Motor neuron (in vitro differentiated cells): ENCODE measurements at regions not wholly inside any gene's neighbourhood (a gene's known extent, or its start where the extent isn't known, plus 50 kb on each side); places are given as distances from the start of the nearest gene placed in this dataset.
"Not testable (repeated sequence)": the region's sequence is repeated elsewhere in the genome, so short reads cannot be mapped to it uniquely, and the experiment has no call there.

ENCODE experiments used
- ATAC-seq, 8 experiments: fragments of 200-7000 bp; cut with Tn5 transposase; replicated peaks in 6 of 8; 2 replicates each; pipeline ENCODE4 v1.8.0; 2021; ENCODE audit warnings: mild to moderate bottlenecking in 8 of 8, moderate library complexity in 8 of 8
- H3K27ac ChIP-seq, 2 donors: fragments of 250-450 bp; sonication (Bioruptor Pico); 2 replicates each; pipeline ENCODE4 v1.9.0; 2021; ENCODE audit warnings: antibody characterized with exemption in 2 of 2, mild to moderate bottlenecking in 2 of 2, moderate library complexity in 1 of 2
- H3K4me1 ChIP-seq, 2 donors: fragments of 250-450 bp; sonication (Bioruptor Pico); replicated peaks in 1 of 2; 2 replicates each; pipeline ENCODE4 v1.6.1; 2021; ENCODE audit warnings: antibody characterized with exemption in 2 of 2, mild to moderate bottlenecking in 2 of 2, moderate library complexity in 1 of 2
- H3K4me3 ChIP-seq, 5 donors: fragments of 250-450 bp; sonication (Bioruptor Pico); 2 replicates each; pipeline ENCODE4 v1.9.0; 2021; ENCODE audit warnings: antibody characterized with exemption in 5 of 5, mild to moderate bottlenecking in 5 of 5, moderate library complexity in 4 of 5
- WGBS, 10 experiments: fragments of 450-650 bp; shearing (Covaris generic); methylation state at CpG; one replicate each; pipeline ENCODE4 v1.0.0; 2022; 5-methylcytosine and 5-hydroxymethylcytosine counted together
- in situ Hi-C, 9 experiments: fragments of 400-800 bp; cut with MboI; loops; one replicate each; pipeline ENCODE4 v1.15.0; 2021; ENCODE audit warnings: low sequenced_read_pairs in 9 of 9, low pct_unique_long_range_greater_than_20kb in 2 of 9; ENCODE audit not compliant: unreplicated experiment in 9 of 9

DNA sequence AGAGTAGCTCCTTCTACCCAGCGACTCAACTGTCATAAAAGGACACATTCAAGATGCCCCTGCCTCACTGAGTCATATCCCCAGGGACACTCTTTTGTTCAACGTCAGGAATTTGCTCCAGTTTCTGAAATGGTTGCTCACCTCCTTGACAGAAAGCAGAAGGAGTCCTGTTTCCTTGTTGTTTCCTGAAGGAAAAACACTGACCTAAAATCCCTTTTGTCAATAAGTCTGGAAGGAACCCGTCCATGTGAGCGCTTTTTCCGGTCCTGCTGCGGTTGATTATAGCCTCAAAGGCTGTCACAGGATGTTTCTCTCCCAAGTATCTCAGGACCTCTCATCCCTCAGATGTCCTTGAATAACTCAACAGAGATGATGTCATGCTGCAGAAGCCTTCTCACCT, 113.6 kb upstream of the PLEKHG1 start:
- no peak for ATAC-seq
- Histone ChIP-seq H3K4me3 (no peak overlapping the region), H3K27ac (no peak overlapping the region), H3K4me1 (no peaks in the 10 kb centered on the region)
- in situ Hi-C loops, result no loop called here
- WGBS, 10 experiments, result 13 to 100% (median 85%) methylated on average over 1 to 6 of the region's 6 CpGs; no CpG with 5 or more reads in 3 of the 10 experiments

DNA sequence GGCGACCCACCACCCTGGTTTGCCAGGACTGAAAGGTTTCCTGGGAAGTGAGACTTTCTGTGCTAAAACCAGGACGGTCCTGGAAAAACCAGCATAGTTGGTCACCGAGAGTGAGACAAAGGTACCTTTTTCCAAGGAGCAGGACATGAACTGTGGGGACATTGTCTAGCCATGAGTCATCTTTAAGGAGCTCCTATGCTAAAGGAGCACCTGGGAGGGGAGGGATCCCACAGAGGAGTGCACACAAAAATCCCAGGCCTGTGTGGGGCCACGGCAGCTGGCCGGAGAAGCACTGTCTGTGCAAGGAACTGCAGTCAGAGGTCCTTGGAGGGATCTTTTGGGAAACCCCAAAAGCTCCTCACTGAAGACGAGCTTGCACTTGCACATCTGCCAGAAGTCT, 109.1 kb upstream of the PLEKHG1 start:
- no peak for ATAC-seq
- in situ Hi-C loops, result no loop called here
- Histone ChIP-seq H3K4me1 (no peaks in the 10 kb centered on the region), H3K27ac (no peak overlapping the region), H3K4me3 (no peak overlapping the region)
- 82 to 100% (median 96%) methylated on average over 1 to 5 of the region's 6 CpGs; no CpG with 5 or more reads in 5 of the 10 experiments for WGBS, 10 experiments

DNA sequence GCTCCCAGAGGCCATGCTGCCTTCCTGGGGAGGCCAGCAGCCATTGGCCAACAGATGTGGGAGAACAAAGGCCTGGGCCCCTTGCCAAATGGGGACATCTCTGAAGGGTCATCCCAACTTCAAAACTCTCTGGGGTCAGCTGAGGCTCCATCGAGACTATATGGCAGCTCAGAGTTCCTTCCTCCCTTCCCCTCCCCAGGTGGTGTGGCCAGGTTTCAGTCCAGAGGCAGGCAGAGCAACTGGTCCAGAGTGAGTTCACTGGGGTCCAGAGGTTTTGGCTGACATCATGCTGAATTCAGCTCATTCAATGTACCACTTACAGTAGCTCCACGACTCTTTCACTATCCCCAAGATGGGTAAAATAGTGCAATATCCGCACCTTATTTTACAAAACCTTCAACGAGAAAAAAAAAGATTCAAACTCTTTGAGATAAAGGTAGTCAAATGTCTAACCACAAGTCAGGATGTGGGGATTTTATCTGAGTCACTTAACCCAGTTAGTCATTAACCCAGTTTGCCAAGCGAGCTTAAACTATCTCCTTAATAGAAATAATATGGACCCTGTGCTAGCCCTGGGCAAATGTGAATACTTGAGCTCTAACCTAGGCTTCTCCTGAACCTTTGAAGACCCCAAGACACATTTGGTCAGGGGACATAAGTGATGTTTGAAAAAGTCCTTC, 108.4 kb upstream of the PLEKHG1 start:
- 38 to 84% (median 67%) methylated on average over 1 to 5 of the region's 5 CpGs; no CpG with 5 or more reads in 3 of the 10 experiments for WGBS, 10 experiments
- no peak overlapping the region for H3K27ac ChIP-seq
- no peak overlapping the region for H3K4me3 ChIP-seq
- ATAC-seq, result no peak
- no peaks in the 10 kb centered on the region for H3K4me1 ChIP-seq
- in situ Hi-C loops, result no loop called here

DNA sequence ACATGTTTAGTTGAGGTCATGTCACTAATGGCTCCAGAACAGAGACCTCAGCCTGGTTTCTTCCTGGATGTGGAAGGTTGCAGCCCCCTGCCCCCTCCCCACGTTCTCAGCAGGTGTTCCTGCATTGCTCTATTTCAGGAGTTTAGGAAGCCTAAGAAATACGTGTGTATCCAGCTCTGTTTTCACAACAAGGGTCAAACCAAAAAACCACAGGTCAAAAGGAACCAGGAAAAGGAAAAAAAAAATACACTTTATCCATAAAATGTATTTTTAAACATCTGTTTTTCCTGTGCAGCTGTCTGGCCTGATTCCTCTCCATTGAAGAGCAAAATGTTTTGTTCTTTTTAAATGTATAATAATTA, 107.9 kb upstream of the PLEKHG1 start:
- ATAC-seq, result no peak
- in situ Hi-C loops, result no loop called here

DNA sequence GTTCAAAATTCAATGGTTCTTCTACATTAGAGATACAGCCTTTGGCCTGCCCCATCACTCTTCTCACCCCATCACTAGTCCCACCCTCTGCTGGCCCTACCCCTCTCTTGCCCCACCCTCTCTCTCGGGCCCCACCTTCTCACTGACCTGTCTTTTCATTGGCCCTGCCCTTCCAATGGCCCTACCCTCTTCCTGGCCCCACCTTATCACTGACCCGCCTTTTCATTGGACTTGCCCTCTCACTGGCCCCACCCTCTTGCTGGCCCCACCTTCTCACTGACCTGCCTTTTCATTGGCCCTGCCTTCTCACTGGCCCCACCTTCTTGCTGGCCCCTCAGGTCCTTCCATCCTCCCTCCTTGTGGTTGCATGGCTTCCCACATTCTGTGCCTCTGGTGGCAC, 107.2 kb upstream of the PLEKHG1 start:
- in situ Hi-C loops, result no loop called here
- H3K4me1 ChIP-seq, result no peaks in the 10 kb centered on the region
- peak in 2 of 8 experiments; percentile 34 to 36 for ATAC-seq
- H3K27ac ChIP-seq, result no peak overlapping the region
- H3K4me3 ChIP-seq, result no peak overlapping the region
- no CpG with 5 or more reads among the region's 2 CpGs for WGBS, 10 experiments

More for the DNA sequence above, 107.9 kb upstream of the PLEKHG1 start:
- no peak overlapping the region for H3K4me3 ChIP-seq
- no peaks in the 10 kb centered on the region for H3K4me1 ChIP-seq
- 0 to 100% (median 38%) methylated on average over 1 to 2 of the region's 2 CpGs; no CpG with 5 or more reads in 2 of the 10 experiments for WGBS, 10 experiments
- no peak overlapping the region for H3K27ac ChIP-seq

DNA sequence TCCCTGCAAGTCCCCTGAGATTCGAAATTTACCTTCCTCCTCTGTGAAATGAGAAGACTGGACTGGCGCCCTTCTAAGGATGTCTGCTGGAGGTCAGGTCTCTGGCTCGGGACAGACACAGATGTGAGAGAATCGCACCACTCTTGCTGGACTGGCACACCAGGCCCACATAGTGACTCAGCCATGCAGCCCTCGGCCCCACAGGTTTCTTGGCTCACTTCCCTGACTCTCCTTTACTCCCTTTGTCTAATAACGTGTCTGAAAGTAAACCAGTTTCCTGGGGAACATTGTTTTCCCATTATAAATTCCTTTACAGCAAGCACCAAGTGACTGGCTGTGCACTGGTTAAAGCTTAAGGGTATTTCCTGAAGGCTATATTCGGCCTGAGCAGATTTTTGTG, 106.7 kb upstream of the PLEKHG1 start:
- peak in 2 of 8 experiments; percentile 45 to 91 for ATAC-seq
- WGBS, 10 experiments, result 68 to 100% (median 78%) methylated on average over 2 to 7 of the region's 7 CpGs; no CpG with 5 or more reads in 5 of the 10 experiments
- no peak overlapping the region for H3K27ac ChIP-seq
- H3K4me3 ChIP-seq, result no peak overlapping the region
- H3K4me1 ChIP-seq, result no peaks in the 10 kb centered on the region
- in situ Hi-C loops, result no loop called here

DNA sequence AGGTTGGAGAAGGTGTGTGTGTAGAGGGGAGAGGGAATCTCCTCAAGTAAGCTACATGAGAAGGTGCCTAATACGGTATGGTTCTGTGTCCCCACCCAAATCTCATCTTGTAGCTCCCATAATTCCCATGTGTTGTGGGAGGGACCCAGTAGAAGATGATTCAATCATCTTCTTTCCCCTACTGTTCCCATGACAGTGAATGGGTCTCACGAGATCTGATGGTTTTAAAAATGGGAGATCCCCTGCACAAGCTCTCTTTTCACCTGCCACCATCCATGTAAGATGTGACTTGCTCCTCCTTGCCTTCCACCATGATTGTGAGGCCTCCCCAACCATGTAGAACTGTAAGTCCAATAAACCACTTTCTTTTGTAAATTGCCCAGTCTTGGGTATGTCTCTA, 106.1 kb upstream of the PLEKHG1 start:
- H3K27ac ChIP-seq, H3K4me3 ChIP-seq, in situ Hi-C loops, H3K4me1 ChIP-seq, ATAC-seq: not testable (repeated sequence)
- 75 to 100% (median 100%) methylated on average over 1 to 2 of the region's 2 CpGs; no CpG with 5 or more reads in 7 of the 10 experiments for WGBS, 10 experiments

DNA sequence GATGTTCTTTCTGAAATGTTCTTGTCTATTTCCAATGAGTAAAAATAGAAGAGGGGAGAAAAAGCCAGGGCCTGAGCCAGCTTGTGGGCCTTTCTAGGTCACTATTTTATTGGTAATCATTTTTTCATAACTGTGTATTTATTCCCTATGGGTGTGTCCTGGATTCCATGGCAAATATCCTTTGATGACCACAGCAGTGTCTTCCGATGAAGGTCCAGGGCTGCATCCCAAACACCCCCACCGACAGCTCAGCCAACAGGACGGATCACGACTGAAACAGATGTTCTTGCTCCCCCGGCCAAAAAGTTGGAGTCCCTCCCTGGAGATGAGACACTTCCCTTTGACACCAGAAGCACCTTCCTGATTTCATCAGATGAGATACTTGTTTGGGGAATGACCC, 105.4 kb upstream of the PLEKHG1 start:
- in situ Hi-C loops, result no loop called here
- 14 to 100% (median 80%) methylated on average over 1 to 5 of the region's 5 CpGs; no CpG with 5 or more reads in 5 of the 10 experiments for WGBS, 10 experiments
- Histone ChIP-seq H3K4me3 (no peak overlapping the region), H3K27ac (no peak overlapping the region), H3K4me1 (no peaks in the 10 kb centered on the region)
- no peak for ATAC-seq

DNA sequence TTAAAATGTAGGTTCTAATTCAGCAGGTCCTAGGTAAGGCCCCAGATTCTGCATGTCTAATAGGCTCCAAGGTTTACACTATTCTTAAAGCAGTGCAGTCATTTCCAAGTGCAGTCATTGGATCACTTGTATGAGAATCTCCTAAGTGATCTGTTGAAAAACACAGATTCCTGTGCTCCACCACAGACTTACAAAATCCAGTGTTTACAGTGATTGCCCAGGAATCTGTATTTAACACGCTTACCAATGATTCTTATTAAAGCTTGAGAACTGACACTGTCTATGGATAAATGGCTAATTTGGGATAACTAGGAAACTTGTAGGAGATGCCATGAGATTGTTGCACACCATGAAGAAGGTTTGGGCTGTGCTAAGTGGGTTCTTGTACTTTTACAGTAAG, 104.6 kb upstream of the PLEKHG1 start:
- 67 to 100% (median 86%) methylated on average over 1 of the region's 1 CpG; no CpG with 5 or more reads in 5 of the 10 experiments for WGBS, 10 experiments
- no peak overlapping the region for H3K27ac ChIP-seq
- no peaks in the 10 kb centered on the region for H3K4me1 ChIP-seq
- no peak overlapping the region for H3K4me3 ChIP-seq
- ATAC-seq, result no peak
- in situ Hi-C loops, result no loop called here

DNA sequence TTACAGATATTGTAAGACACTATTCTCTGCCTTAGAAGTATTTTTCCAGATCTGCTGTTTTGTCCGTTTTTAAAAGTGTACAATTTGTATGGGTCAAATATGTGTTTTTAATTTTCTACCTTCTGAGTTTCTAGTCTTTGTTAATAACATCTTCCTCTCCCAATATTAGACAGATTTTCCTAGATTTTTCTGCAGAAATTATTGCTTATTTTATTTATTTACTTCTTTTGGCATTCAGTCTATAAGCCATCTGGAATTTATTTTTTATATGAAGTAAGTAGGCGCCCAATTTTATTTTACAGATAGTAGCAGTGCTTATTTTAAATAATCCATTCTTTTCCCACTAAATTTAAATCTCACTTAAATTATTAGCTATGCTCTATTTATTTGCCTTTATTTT, 103.1 kb upstream of the PLEKHG1 start:
- Histone ChIP-seq H3K4me1 (no peaks in the 10 kb centered on the region), H3K27ac (no peak overlapping the region), H3K4me3 (no peak overlapping the region)
- 29 to 100% (median 97%) methylated on average over 2 of the region's 2 CpGs for WGBS, 10 experiments
- ATAC-seq, result no peak
- in situ Hi-C loops, result no loop called here

DNA sequence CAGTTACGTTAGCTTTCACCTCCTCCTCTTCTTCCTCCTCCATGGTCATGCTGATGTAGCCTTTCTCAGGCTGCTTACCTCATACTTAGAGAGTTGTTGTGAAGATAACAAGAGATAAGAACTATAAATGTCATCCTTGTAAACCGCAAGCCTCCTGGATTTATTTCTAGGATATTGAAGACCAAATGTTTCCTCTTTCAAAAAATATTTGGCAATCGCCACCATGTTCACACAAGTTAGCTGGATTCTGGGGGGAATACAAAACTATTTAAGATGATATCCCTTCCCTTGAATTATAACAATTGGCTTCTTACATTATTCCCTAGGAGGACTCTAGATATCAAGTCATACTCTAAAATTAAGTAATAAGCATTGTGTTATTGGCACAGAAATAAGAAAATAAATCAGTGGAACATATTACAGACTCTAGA, 99.8 kb upstream of the PLEKHG1 start:
- in situ Hi-C loops, result no loop called here
- no peak overlapping the region for H3K4me3 ChIP-seq
- 54 to 100% (median 86%) methylated on average over 1 to 3 of the region's 3 CpGs; no CpG with 5 or more reads in 2 of the 10 experiments for WGBS, 10 experiments
- H3K4me1 ChIP-seq, result no peaks in the 10 kb centered on the region
- no peak overlapping the region for H3K27ac ChIP-seq
- no peak for ATAC-seq

DNA sequence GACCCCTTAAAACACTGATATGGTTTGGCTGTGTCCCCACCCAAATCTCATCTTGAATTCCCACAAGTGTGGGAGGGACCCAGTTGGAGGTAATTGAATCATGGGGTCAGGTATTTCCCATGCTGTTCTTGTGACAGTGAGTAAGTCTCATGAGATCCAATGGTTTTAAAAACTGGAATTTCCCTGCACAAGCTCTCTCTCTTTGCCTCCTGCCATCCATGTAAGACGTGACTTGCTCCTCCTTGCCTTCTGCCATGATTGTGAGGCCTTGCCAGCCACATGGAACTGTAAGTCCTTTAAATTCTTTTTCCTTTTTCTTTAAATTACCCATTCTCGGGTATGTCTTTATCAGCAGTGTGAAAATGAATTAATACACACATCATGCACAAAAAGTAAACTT, 99.1 kb upstream of the PLEKHG1 start:
- H3K27ac ChIP-seq, H3K4me3 ChIP-seq, ATAC-seq, H3K4me1 ChIP-seq, in situ Hi-C loops: not testable (repeated sequence)
- 23 to 100% (median 70%) methylated on average over 2 of the region's 2 CpGs; no CpG with 5 or more reads in 3 of the 10 experiments for WGBS, 10 experiments

DNA sequence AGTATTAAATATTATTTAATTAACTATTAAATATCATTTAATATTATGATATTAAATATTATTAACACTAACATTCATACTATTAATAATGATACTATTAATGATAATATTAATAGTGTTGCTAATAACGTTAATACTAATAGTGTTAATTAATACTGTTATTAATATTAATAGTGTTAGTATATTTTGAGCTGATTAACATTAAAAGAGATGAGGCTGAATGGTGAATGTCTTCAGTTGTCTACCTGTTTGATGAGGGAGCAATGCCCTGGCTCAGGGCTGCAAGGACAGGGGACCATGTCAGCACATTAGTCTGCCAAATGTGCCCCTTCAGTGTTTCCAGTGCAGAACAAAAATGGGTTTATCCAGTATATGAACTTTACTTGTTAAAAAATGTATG, 96.6 kb upstream of the PLEKHG1 start:
- Histone ChIP-seq H3K27ac (no peak overlapping the region), H3K4me3 (no peak overlapping the region), H3K4me1 (no peaks in the 10 kb centered on the region)
- in situ Hi-C loops, result no loop called here
- ATAC-seq, result no peak
- WGBS, 10 experiments, result 10 to 100% (median 64%) methylated on average over 1 of the region's 1 CpG; no CpG with 5 or more reads in 2 of the 10 experiments
